GM12872 (cell line): ENCODE measurements at regions not wholly inside any gene's neighbourhood (a gene's known extent, or its start where the extent isn't known, plus 50 kb on each side); places are given as distances from the start of the nearest gene placed in this dataset.

ENCODE experiments used
- CTCF ChIP-seq: IDR thresholded peaks from 3 replicates; pipeline ENCODE4 v1.5.1; 2011; ENCODE audit warnings: low read depth, mild to moderate bottlenecking, low read length, moderate library complexity; ENCODE audit not compliant: insufficient read depth

GRCh38 chr4:58357947-58358346 is 1247.8 kb upstream of the IGFBP7 start:
- no peak for TF ChIP-seq CTCF

- TF ChIP-seq CTCF, result no peak
Observed at GRCh38 chr4:58325070-58325469, 1214.9 kb upstream of the IGFBP7 start.

GRCh38 chr4:58313444-58313843 is 1203.3 kb upstream of the IGFBP7 start:
- no peak for TF ChIP-seq CTCF

GRCh38 chr4:58303456-58303855 is 1193.3 kb upstream of the IGFBP7 start:
- TF ChIP-seq CTCF, result no peak

- no peak for TF ChIP-seq CTCF
Observed at GRCh38 chr4:58301376-58301999, 1191.3 kb upstream of the IGFBP7 start.

- TF ChIP-seq CTCF, result no peak
Observed at GRCh38 chr4:58286335-58286734, 1176.2 kb upstream of the IGFBP7 start.

- no peak for TF ChIP-seq CTCF
Observed at GRCh38 chr4:58275856-58276255, 1165.7 kb upstream of the IGFBP7 start.
